H9 (cell line): ENCODE measurements at regions not wholly inside any gene's neighbourhood (a gene's known extent, or its start where the extent isn't known, plus 50 kb on each side); places are given as distances from the start of the nearest gene placed in this dataset.

Experiments used
- DNase-seq: peaks from one replicate; pipeline ENCODE4 v3.0.0-alpha.2; 2017
- H2AFZ ChIP-seq: one replicate; pipeline ENCODE4 v1.6.1; 2013; ENCODE audit warnings: mild to moderate bottlenecking, low read length, control low read depth, moderate library complexity
- H2AK5ac ChIP-seq: 2 replicates; pipeline ENCODE4 v1.6.1; 2013; ENCODE audit warnings: low read length, control low read depth, mixed read lengths; ENCODE audit not compliant: insufficient read length
- H2BK120ac ChIP-seq: one replicate; pipeline ENCODE4 v1.6.1; 2013; ENCODE audit warnings: low read depth, mild to moderate bottlenecking, low read length, control low read depth, inconsistent platforms; ENCODE audit not compliant: poor library complexity, severe bottlenecking
- H2BK12ac ChIP-seq: 2 replicates; pipeline ENCODE4 v1.6.1; 2013; ENCODE audit warnings: low read length, control low read depth, mixed read lengths, low read depth; ENCODE audit not compliant: insufficient read length
- H2BK15ac ChIP-seq: 2 replicates; pipeline ENCODE4 v1.6.1; 2013; ENCODE audit warnings: low read depth, low read length, control low read depth
- H2BK20ac ChIP-seq: one replicate; pipeline ENCODE4 v1.6.1; 2013; ENCODE audit warnings: low read depth, mild to moderate bottlenecking, low read length, control low read depth, inconsistent platforms; ENCODE audit not compliant: poor library complexity, severe bottlenecking
- H2BK5ac ChIP-seq: 2 replicates; pipeline ENCODE4 v1.6.1; 2013; ENCODE audit warnings: low read length, control low read depth, mixed read lengths; ENCODE audit not compliant: insufficient read length
- H3K14ac ChIP-seq: 2 replicates; pipeline ENCODE4 v1.6.1; 2013; ENCODE audit warnings: low read length, control low read depth; ENCODE audit not compliant: insufficient read depth
- H3K18ac ChIP-seq: 2 replicates; pipeline ENCODE4 v1.6.1; 2013; ENCODE audit warnings: low read depth, mild to moderate bottlenecking, mixed read lengths, low read length, control low read depth; ENCODE audit not compliant: insufficient read length
- H3K23ac ChIP-seq: 2 replicates; pipeline ENCODE4 v1.6.1; 2013; ENCODE audit warnings: low read length, control low read depth, mixed read lengths, low read depth; ENCODE audit not compliant: insufficient read length
- H3K23me2 ChIP-seq: 2 replicates; pipeline ENCODE4 v1.6.1; 2013; ENCODE audit warnings: low read depth, mild to moderate bottlenecking, mixed read lengths, low read length, control low read depth; ENCODE audit not compliant: insufficient read length, poor library complexity, severe bottlenecking
- H3K27ac ChIP-seq: 2 replicates; pipeline ENCODE4 v1.5.1; 2013; ENCODE audit warnings: low read length, control low read depth, mixed read lengths, low read depth; ENCODE audit not compliant: insufficient read length
- H3K27me3 ChIP-seq: 2 replicates; pipeline ENCODE4 v1.6.1; 2013; ENCODE audit warnings: low read length, control low read depth, inconsistent platforms; ENCODE audit not compliant: insufficient read depth
- H3K4ac ChIP-seq: 2 replicates; pipeline ENCODE4 v1.6.1; 2013; ENCODE audit warnings: low read depth, mild to moderate bottlenecking, control low read depth, inconsistent platforms, low read length, moderate library complexity
- H3K4me1 ChIP-seq: 2 replicates; pipeline ENCODE4 v1.6.1; 2013; ENCODE audit warnings: low read length, control low read depth, inconsistent platforms; ENCODE audit not compliant: insufficient read depth
- H3K4me2 ChIP-seq: 2 replicates; pipeline ENCODE4 v1.6.1; 2013; ENCODE audit warnings: low read length, control low read depth, mixed read lengths; ENCODE audit not compliant: insufficient read length, insufficient read depth
- H3K56ac ChIP-seq: 2 replicates; pipeline ENCODE4 v1.6.1; 2013; ENCODE audit warnings: low read depth, mild to moderate bottlenecking, mixed read lengths, low read length, control low read depth; ENCODE audit not compliant: insufficient read length
- H3K79me1 ChIP-seq: 2 replicates; pipeline ENCODE4 v1.6.1; 2013; ENCODE audit warnings: low read depth, mild to moderate bottlenecking, moderate library complexity, low read length, control low read depth, inconsistent platforms; ENCODE audit not compliant: insufficient read depth, poor library complexity, severe bottlenecking
- H3K79me2 ChIP-seq: 2 replicates; pipeline ENCODE4 v1.6.1; 2013; ENCODE audit warnings: low read length, control low read depth, inconsistent platforms; ENCODE audit not compliant: insufficient read depth
- H3K9ac ChIP-seq: 2 replicates; pipeline ENCODE4 v1.6.1; 2013; ENCODE audit warnings: low read length, control low read depth, mixed read lengths; ENCODE audit not compliant: insufficient read length; ENCODE audit errors: extremely low read depth
- H3K9me3 ChIP-seq: one replicate; pipeline ENCODE4 v1.6.1; 2013; ENCODE audit warnings: low read depth, low read length, inconsistent platforms; ENCODE audit not compliant: control insufficient read depth
- H3T11ph ChIP-seq: one replicate; pipeline ENCODE4 v1.6.1; 2013; ENCODE audit warnings: mild to moderate bottlenecking, low read length, control low read depth, inconsistent platforms
- H4K20me1 ChIP-seq: one replicate; pipeline ENCODE4 v1.6.1; 2013; ENCODE audit not compliant: control insufficient read depth, insufficient read length, insufficient read depth
- H4K5ac ChIP-seq: 2 replicates; pipeline ENCODE4 v1.6.1; 2013; ENCODE audit warnings: low read depth, mild to moderate bottlenecking, mixed read lengths, low read length, control low read depth; ENCODE audit not compliant: insufficient read length
- H4K8ac ChIP-seq: replicated peaks from 2 replicates; pipeline ENCODE4 v1.6.1; 2013; ENCODE audit warnings: low read length, control low read depth, mixed read lengths, low read depth; ENCODE audit not compliant: insufficient read length
- H4K91ac ChIP-seq: 2 replicates; pipeline ENCODE4 v1.6.1; 2013; ENCODE audit warnings: low read depth, mild to moderate bottlenecking, moderate library complexity, mixed read lengths, low read length, control low read depth; ENCODE audit not compliant: insufficient read length
- H3K27ac Mint-ChIP-seq, 3 experiments: 2 replicates in 2 of 3; 3 replicates in 1 of 3; pipeline ENCODE4 v1.8.0; 2020 to 2021; ENCODE audit warnings: mixed read lengths in 3 of 3, mild to moderate bottlenecking in 1 of 3, moderate library complexity in 1 of 3
- H3K27me3 Mint-ChIP-seq: 2 replicates; pipeline ENCODE4 v1.8.0; 2021; ENCODE audit warnings: low read depth, mild to moderate bottlenecking, moderate library complexity, mixed read lengths
- H3K36me3 Mint-ChIP-seq, 3 experiments: 2 replicates in 2 of 3; 3 replicates in 1 of 3; pipeline ENCODE4 v1.8.0; 2020 to 2021; ENCODE audit warnings: low read depth in 3 of 3, mixed read lengths in 3 of 3; ENCODE audit not compliant: insufficient read depth in 1 of 3
- H3K4me1 Mint-ChIP-seq, 2 experiments: 2 replicates each; pipeline ENCODE4 v1.8.0; 2020; ENCODE audit warnings: mixed read lengths in 2 of 2
- H3K4me3 Mint-ChIP-seq, 2 experiments: 2 replicates in 1 of 2; 3 replicates in 1 of 2; pipeline ENCODE4 v1.8.0; 2020 to 2021; ENCODE audit warnings: mild to moderate bottlenecking in 2 of 2, mixed read lengths in 2 of 2, moderate library complexity in 1 of 2
- H3K9me3 Mint-ChIP-seq, 2 experiments: 2 replicates in 1 of 2; 3 replicates in 1 of 2; pipeline ENCODE4 v1.8.0; 2020; ENCODE audit warnings: mild to moderate bottlenecking in 2 of 2, mixed read lengths in 2 of 2, moderate library complexity in 1 of 2
- CTCF ChIP-seq: fragments of 200-600 bp; sonication (generic); conservative IDR thresholded peaks from 3 replicates; pipeline ENCODE4 v1.8.0; 2021; ENCODE audit warnings: antibody characterized with exemption, mild to moderate bottlenecking

- no peak overlapping the region for H2BK20ac ChIP-seq
- H3K27ac ChIP-seq: no peak overlapping the region
- H3K14ac ChIP-seq: no peak overlapping the region
- H3K9ac ChIP-seq: no peak overlapping the region
- H3K4me2 ChIP-seq: no peak overlapping the region
- H3K79me2 ChIP-seq: no peaks in the 10 kb centered on the region
- H3K27me3 ChIP-seq: no peaks in the 10 kb centered on the region
- Mint-ChIP-seq H3K27ac (no peak overlapping the region), H3K27me3 (no peaks in the 10 kb centered on the region), H3K4me3 (no peak overlapping the region), H3K4me1 (peaks cover 8 to 13% of the 10 kb centered on the region in 2 experiments; a peak in 3 of 4 replicates), H3K9me3 (no peaks in the 10 kb centered on the region), H3K36me3 (no peaks in the 10 kb centered on the region)
- no peaks in the 10 kb centered on the region for H3K9me3 ChIP-seq
- H3K23me2 ChIP-seq: no peaks in the 10 kb centered on the region
- H3K4me1 ChIP-seq: no peaks in the 10 kb centered on the region
- DNase-seq: no peak
- H3K18ac ChIP-seq: no peak overlapping the region
- H2BK5ac ChIP-seq: no peak overlapping the region
- H4K91ac ChIP-seq: no peak overlapping the region
- no peak overlapping the region for H2BK12ac ChIP-seq
- no peak overlapping the region for H3T11ph ChIP-seq
- H2AK5ac ChIP-seq: no peak overlapping the region
- no peak overlapping the region for H4K5ac ChIP-seq
- H2AFZ ChIP-seq: no peak overlapping the region
- H2BK120ac ChIP-seq: no peak overlapping the region
- H2BK15ac ChIP-seq: no peak overlapping the region
- no peaks in the 10 kb centered on the region for H4K20me1 ChIP-seq
- no peaks in the 10 kb centered on the region for H3K79me1 ChIP-seq
- no peak overlapping the region for H4K8ac ChIP-seq
- H3K56ac ChIP-seq: no peak overlapping the region
- no peak overlapping the region for H3K23ac ChIP-seq
- no peak overlapping the region for H3K4ac ChIP-seq
- no peak for TF ChIP-seq CTCF
Observed at GRCh38 chr5:125526966-125527365, 780.5 kb upstream of the ZNF608 start.
